HL-60 (cell line): ENCODE measurements at regions not wholly inside any gene's neighbourhood (a gene's known extent, or its start where the extent isn't known, plus 50 kb on each side); places are given as distances from the start of the nearest gene placed in this dataset.
A peak's percentile ranks its signal among the peaks of the same experiment; 100 is the strongest.

ENCODE experiments used
- DNase-seq, 2 experiments: peaks; one replicate each; pipeline ENCODE4 v3.0.0-alpha.2; 2010 to 2020; ENCODE audit warnings: low read depth in 1 of 2, low spot score in 1 of 2
- H3K27ac ChIP-seq: fragments of 250-450 bp; sonication (Bioruptor Pico); replicated peaks from 2 replicates; pipeline ENCODE4 v1.5.1; 2020; ENCODE audit warnings: mild to moderate bottlenecking, moderate library complexity
- H3K27me3 ChIP-seq: fragments of 250-450 bp; sonication (Bioruptor Pico); 2 replicates; pipeline ENCODE4 v1.5.1; 2021; ENCODE audit warnings: mild to moderate bottlenecking, moderate library complexity; ENCODE audit not compliant: insufficient read depth, poor library complexity, severe bottlenecking
- H3K4me3 ChIP-seq: replicated peaks from 2 replicates; pipeline ENCODE4 v1.5.1; 2011; ENCODE audit warnings: mild to moderate bottlenecking, control low read depth, low read length; ENCODE audit not compliant: insufficient read depth
- GABPA ChIP-seq: IDR thresholded peaks from 2 replicates; pipeline ENCODE4 v1.6.1; 2012; ENCODE audit warnings: low read depth
- POLR2AphosphoS5 ChIP-seq: IDR thresholded peaks from 2 replicates; pipeline ENCODE4 v1.6.1; 2012; ENCODE audit warnings: low read depth
- SPI1 ChIP-seq: IDR thresholded peaks from 2 replicates; pipeline ENCODE4 v1.6.1; 2012; ENCODE audit warnings: low read depth, mild to moderate bottlenecking, borderline replicate concordance
- TF ChIP-seq, protein P1 (sequence below): IDR thresholded peaks from 2 replicates; pipeline ENCODE4 v1.6.1; 2012; ENCODE audit warnings: low read depth; ENCODE audit not compliant: insufficient replicate concordance
- TF ChIP-seq, protein P2 (sequence below): IDR thresholded peaks from one replicate; pipeline ENCODE4 v1.5.1; 2011; ENCODE audit warnings: low read length, control low read depth, inconsistent platforms; ENCODE audit not compliant: insufficient read depth

DNA sequence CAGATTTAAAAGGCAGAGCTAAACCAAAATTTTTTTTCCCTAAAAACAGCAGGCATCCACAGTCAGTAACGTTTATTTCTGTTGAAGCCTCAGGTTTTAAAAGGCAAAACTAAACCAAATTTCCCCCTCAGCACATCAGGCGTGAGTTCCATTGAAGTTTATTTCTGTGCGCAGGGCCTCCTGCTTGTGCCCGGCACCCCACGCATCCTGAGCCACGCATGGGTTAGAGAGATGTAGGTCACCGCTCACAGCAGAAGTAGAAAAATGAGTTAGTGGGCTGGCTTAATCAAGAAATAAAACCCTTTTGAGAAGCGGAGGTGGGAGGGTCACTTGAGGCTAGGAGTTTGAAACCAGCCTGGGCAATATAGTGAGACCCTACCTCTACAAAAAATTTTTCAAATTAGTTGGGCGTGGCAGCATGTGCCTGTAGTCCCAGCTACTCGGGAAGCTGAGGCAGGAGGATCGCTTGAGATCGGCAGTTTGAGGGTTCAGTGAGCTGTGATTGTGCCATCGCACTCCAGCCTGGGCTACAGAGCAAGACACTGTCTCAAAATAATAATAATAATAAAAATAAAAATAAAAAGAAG is 75.6 kb upstream of the SPIN1 start:
- H3K27ac ChIP-seq = no peak overlapping the region
- TF ChIP-seq SPI1 (no peak), POLR2AphosphoS5 (no peak)
- no peak overlapping the region for H3K4me3 ChIP-seq
- H3K27me3 ChIP-seq = no peaks in the 10 kb centered on the region
- DNase-seq = no peak

DNA sequence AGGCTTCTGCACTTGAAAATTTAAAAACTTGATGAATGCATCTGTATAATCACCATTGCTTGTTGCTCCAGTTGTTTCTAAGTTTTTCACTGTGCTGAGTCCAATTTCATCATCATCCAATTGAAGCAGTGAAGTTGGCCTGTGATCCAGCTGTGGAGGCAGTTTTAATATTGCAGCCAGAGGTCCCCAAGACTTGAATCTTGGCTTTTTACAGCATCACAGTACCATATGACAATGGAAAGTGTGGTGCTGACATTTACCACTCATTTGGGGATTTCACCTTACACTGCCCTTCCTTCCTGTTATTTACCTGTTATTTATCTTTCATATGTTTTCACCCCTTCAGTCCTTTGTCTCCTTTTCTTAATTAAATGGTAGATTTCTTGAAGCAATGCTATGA is 76.2 kb upstream of the SPIN1 start:
- TF ChIP-seq SPI1 (no peak), POLR2AphosphoS5 (no peak), GABPA (no peak)
- TF ChIP-seq, protein P1, sequence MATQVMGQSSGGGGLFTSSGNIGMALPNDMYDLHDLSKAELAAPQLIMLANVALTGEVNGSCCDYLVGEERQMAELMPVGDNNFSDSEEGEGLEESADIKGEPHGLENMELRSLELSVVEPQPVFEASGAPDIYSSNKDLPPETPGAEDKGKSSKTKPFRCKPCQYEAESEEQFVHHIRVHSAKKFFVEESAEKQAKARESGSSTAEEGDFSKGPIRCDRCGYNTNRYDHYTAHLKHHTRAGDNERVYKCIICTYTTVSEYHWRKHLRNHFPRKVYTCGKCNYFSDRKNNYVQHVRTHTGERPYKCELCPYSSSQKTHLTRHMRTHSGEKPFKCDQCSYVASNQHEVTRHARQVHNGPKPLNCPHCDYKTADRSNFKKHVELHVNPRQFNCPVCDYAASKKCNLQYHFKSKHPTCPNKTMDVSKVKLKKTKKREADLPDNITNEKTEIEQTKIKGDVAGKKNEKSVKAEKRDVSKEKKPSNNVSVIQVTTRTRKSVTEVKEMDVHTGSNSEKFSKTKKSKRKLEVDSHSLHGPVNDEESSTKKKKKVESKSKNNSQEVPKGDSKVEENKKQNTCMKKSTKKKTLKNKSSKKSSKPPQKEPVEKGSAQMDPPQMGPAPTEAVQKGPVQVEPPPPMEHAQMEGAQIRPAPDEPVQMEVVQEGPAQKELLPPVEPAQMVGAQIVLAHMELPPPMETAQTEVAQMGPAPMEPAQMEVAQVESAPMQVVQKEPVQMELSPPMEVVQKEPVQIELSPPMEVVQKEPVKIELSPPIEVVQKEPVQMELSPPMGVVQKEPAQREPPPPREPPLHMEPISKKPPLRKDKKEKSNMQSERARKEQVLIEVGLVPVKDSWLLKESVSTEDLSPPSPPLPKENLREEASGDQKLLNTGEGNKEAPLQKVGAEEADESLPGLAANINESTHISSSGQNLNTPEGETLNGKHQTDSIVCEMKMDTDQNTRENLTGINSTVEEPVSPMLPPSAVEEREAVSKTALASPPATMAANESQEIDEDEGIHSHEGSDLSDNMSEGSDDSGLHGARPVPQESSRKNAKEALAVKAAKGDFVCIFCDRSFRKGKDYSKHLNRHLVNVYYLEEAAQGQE = no peak
- no peak overlapping the region for H3K27ac ChIP-seq

DNA sequence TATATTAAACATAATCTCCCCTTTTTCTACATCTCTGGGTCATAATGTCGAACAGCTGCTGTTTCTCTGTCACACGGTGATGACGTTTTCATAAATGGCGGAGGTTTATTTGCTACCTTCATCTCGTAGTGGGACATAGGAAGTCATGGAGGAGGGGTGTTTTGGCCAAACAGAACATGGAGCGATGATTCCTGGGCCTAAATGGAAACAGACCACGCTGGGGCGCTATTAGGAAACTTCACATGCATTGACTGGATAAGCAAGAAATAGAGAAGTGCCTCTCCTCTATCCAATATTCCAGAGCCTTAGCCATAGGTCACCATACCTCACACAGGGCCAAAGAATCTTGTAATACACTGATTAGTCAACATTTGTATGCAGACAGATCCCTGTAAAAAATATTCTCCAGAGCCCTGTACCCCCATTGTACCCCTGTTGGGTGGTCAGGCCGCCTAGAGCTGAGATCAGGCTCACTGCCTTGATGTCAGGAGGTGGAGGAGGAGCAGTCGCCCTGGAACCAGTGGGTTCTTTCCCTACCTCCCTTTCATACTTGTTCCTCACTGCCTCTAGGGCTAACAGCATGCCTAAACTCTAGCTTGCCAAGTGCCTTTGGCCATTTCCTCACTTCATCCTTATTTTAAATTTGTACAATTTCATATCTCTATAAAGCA is 77.8 kb upstream of the SPIN1 start:
- Histone ChIP-seq H3K27ac (no peak overlapping the region), H3K4me3 (no peak overlapping the region), H3K27me3 (no peaks in the 10 kb centered on the region)
- peak in 1 of 2 experiments; percentile 16 for DNase-seq
- TF ChIP-seq POLR2AphosphoS5 (no peak), SPI1 (peak; percentile 68)

More for the DNA sequence above, 76.2 kb upstream of the SPIN1 start:
- no peak for DNase-seq
- Histone ChIP-seq H3K4me3 (no peak overlapping the region), H3K27me3 (no peaks in the 10 kb centered on the region)

DNA sequence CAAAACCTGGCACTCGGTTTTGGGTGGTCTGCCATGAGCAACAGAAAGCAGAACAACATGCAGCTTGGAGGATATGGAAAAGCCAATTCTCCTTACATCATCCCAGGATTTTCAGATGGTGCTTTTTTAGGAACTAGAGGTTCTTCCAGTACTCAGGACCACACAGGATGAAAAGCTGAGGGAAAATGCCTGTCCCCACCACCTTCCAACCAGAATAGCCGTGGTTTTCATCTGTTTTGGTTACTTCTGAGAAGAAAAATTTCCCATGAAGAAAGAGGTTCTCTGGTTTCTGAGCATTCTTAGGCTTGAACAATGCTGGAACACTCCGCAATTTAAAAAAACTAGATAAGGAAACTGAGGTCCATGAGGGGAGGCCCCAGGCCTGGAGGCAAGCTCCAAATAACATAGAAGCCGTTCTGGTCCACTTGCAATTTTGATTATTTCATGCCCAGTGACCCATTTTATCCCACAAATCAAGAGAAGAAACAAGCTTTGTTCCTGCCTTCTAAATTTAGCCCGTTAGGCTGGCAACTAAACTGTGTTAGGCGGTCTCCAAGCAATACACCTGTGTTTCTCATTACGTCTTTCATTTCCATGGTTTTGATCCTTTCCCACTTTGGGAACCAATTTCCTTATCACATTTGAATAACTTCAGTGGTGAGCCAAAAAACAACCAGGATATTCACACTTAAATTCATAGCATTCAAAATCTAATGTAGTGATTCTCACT is 79.2 kb upstream of the SPIN1 start:
- no peak for TF ChIP-seq SPI1
- TF ChIP-seq, protein P2, sequence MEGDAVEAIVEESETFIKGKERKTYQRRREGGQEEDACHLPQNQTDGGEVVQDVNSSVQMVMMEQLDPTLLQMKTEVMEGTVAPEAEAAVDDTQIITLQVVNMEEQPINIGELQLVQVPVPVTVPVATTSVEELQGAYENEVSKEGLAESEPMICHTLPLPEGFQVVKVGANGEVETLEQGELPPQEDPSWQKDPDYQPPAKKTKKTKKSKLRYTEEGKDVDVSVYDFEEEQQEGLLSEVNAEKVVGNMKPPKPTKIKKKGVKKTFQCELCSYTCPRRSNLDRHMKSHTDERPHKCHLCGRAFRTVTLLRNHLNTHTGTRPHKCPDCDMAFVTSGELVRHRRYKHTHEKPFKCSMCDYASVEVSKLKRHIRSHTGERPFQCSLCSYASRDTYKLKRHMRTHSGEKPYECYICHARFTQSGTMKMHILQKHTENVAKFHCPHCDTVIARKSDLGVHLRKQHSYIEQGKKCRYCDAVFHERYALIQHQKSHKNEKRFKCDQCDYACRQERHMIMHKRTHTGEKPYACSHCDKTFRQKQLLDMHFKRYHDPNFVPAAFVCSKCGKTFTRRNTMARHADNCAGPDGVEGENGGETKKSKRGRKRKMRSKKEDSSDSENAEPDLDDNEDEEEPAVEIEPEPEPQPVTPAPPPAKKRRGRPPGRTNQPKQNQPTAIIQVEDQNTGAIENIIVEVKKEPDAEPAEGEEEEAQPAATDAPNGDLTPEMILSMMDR = no peak
- TF ChIP-seq GABPA = no peak
- no peak for TF ChIP-seq POLR2AphosphoS5
- TF ChIP-seq, protein P1 = no peak
- Histone ChIP-seq H3K4me3 (no peak overlapping the region), H3K27me3 (no peaks in the 10 kb centered on the region), H3K27ac (no peak overlapping the region)
- DNase-seq = no peak

DNA sequence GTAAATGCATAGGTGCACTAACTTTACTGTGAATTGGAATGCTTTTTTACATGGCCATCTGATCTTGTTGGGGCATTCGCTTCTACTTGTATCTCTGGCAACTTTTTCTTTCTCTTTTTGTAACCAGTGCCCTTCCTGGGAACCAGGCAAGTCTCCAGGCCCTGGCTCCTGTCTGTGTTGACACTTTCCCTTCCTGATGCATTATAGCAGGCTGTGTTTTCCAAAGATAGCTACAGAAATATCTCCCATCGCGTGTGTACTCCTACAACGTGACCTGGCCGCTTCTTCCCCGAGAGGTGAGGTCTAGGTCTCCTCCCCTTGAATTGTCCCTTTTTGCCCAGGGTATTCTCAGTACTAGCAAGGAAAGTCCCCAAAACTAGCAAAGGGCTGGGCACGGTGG is 81.1 kb upstream of the SPIN1 start:
- H3K4me3 ChIP-seq = no peak overlapping the region
- DNase-seq = no peak
- TF ChIP-seq SPI1 (no peak), POLR2AphosphoS5 (no peak), GABPA (no peak)
- TF ChIP-seq, protein P1 = no peak
- TF ChIP-seq, protein P2 = no peak
- H3K27ac ChIP-seq = no peak overlapping the region
- H3K27me3 ChIP-seq = no peaks in the 10 kb centered on the region
